ENCODE measurements at regions not wholly inside any gene's neighbourhood (a gene's known extent, or its start where the extent isn't known, plus 50 kb on each side); places are given as distances from the start of the nearest gene placed in this dataset.
A peak's percentile ranks its signal among the peaks of the same experiment; 100 is the strongest.
"Not testable (repeated sequence)": the region's sequence is repeated elsewhere in the genome, so short reads cannot be mapped to it uniquely, and the experiment has no call there.

GRCh38 chrX:40222612-40223011 lies 124.9 kb upstream of the BCOR start:
- DNase-seq, result not testable (repeated sequence)

- no peak for DNase-seq
Measured at GRCh38 chrX:40213092-40213491, 115.3 kb upstream of the BCOR start.

GRCh38 chrX:40209951-40210617 lies 112.3 kb upstream of the BCOR start:
- DNase-seq, result no peak

- DNase-seq, result no peak
Measured at GRCh38 chrX:40207626-40208025, 109.9 kb upstream of the BCOR start.

GRCh38 chrX:40205471-40205870 lies 107.7 kb upstream of the BCOR start:
- DNase-seq, result no peak

- no peak for DNase-seq
Measured at GRCh38 chrX:40202456-40202855, 104.7 kb upstream of the BCOR start.

GRCh38 chrX:40201329-40201885 lies 103.6 kb upstream of the BCOR start:
- no peak for DNase-seq

- DNase-seq, result no peak
Measured at GRCh38 chrX:40199704-40200103, 101.9 kb upstream of the BCOR start.

GRCh38 chrX:40197071-40197470 lies 99.3 kb upstream of the BCOR start:
- no peak for DNase-seq

GRCh38 chrX:40195368-40195767 lies 97.6 kb upstream of the BCOR start:
- DNase-seq, result no peak

GRCh38 chrX:40192196-40192595 lies 94.4 kb upstream of the BCOR start:
- DNase-seq, result no peak

GRCh38 chrX:40189637-40190036 lies 91.9 kb upstream of the BCOR start:
- DNase-seq, result no peak

GRCh38 chrX:40188573-40189417 lies 91.0 kb upstream of the BCOR start:
- no peak for DNase-seq

GRCh38 chrX:40184968-40185367 lies 87.2 kb upstream of the BCOR start:
- no peak for DNase-seq

- DNase-seq, result no peak
Measured at GRCh38 chrX:40182615-40183014, 84.9 kb upstream of the BCOR start.

GRCh38 chrX:40182095-40182494 lies 84.3 kb upstream of the BCOR start:
- no peak for DNase-seq

GRCh38 chrX:40179283-40179682 lies 81.5 kb upstream of the BCOR start:
- DNase-seq, result no peak

- DNase-seq, result no peak
Measured at GRCh38 chrX:40177942-40178715, 80.4 kb upstream of the BCOR start.

GRCh38 chrX:40177489-40177888 lies 79.7 kb upstream of the BCOR start:
- DNase-seq, result no peak

GRCh38 chrX:40177117-40177430 lies 79.3 kb upstream of the BCOR start:
- DNase-seq, result no peak

GRCh38 chrX:40176351-40177116 lies 78.8 kb upstream of the BCOR start:
- DNase-seq, result peak; percentile 28

- peak; percentile 44 for DNase-seq
Measured at GRCh38 chrX:40175511-40176350, 78.0 kb upstream of the BCOR start.
